ENCODE measurements at regions not wholly inside any gene's neighbourhood (a gene's known extent, or its start where the extent isn't known, plus 50 kb on each side); places are given as distances from the start of the nearest gene placed in this dataset.

DNA sequence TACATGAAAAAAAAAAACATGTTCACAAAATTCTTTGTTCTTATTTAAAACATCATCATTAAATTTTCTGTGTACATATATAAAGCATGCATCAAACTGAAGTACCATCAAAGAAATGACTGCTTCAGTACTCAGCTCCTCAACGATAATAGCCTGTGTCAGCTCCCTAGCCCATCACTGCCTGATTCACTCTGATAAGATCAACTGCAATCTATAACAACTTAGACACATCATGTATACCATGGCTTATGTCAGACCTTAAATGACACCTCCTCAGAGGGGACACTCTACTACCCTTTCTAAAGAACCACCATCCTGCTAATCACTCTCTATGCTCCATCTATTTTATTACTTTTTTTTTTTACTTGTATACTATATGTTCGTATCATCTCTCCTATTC, 200.5 kb upstream of the TLE4 start:
- TF ChIP-seq POLR2A (IDR thresholded peaks at IDR 0.05) = no peak
- TF ChIP-seq, protein P1, sequence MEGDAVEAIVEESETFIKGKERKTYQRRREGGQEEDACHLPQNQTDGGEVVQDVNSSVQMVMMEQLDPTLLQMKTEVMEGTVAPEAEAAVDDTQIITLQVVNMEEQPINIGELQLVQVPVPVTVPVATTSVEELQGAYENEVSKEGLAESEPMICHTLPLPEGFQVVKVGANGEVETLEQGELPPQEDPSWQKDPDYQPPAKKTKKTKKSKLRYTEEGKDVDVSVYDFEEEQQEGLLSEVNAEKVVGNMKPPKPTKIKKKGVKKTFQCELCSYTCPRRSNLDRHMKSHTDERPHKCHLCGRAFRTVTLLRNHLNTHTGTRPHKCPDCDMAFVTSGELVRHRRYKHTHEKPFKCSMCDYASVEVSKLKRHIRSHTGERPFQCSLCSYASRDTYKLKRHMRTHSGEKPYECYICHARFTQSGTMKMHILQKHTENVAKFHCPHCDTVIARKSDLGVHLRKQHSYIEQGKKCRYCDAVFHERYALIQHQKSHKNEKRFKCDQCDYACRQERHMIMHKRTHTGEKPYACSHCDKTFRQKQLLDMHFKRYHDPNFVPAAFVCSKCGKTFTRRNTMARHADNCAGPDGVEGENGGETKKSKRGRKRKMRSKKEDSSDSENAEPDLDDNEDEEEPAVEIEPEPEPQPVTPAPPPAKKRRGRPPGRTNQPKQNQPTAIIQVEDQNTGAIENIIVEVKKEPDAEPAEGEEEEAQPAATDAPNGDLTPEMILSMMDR (IDR thresholded peaks at IDR 0.05) = no peak
- TF ChIP-seq EP300 (IDR thresholded peaks at IDR 0.05) = no peak
- no peak for TF ChIP-seq POLR2AphosphoS5 (IDR thresholded peaks at IDR 0.05)

Measured in stomach (tissue), 4 donors.